Body of pancreas (tissue), 4 donors: ENCODE measurements at regions not wholly inside any gene's neighbourhood (a gene's known extent, or its start where the extent isn't known, plus 50 kb on each side); places are given as distances from the start of the nearest gene placed in this dataset.
A peak's percentile ranks its signal among the peaks of the same experiment; 100 is the strongest.

Experiments
- ATAC-seq: fragments of 150-250 bp; one replicate; pipeline ENCODE4 v1.9.1; 2016
- DNase-seq, 4 donors: peaks; one replicate each; pipeline ENCODE4 v3.0.0-alpha.2; 2019
- H3K27ac ChIP-seq, 4 donors: fragments of 200-600 bp; sonication (generic); 1 replicate in 3 of 4; 2 replicates in 1 of 4; pipeline versions ENCODE4 v1.5.1 to v1.6.1; 2016 to 2019; ENCODE audit warnings: mild to moderate bottlenecking in 1 of 4, mixed read lengths in 1 of 4, moderate library complexity in 1 of 4
- H3K27me3 ChIP-seq, 2 donors: fragments of 200-600 bp; sonication (generic); one replicate each; pipeline ENCODE4 v1.6.0; 2016; ENCODE audit warnings: mild to moderate bottlenecking in 1 of 2
- H3K36me3 ChIP-seq, 2 donors: fragments of 200-600 bp; sonication (generic); replicated peaks in 1 of 2; 2 replicates each; pipeline ENCODE4 v1.5.1; 2016; ENCODE audit warnings: low read depth in 2 of 2; ENCODE audit not compliant: insufficient read depth in 1 of 2
- H3K4me1 ChIP-seq: fragments of 200-600 bp; sonication (generic); one replicate; pipeline ENCODE4 v1.6.0; 2016
- H3K4me3 ChIP-seq, 2 donors: fragments of 200-600 bp; sonication (generic); 1 replicate in 1 of 2; 2 replicates in 1 of 2; pipeline ENCODE4 v1.5.1; 2016 to 2019
- H3K9me3 ChIP-seq, 3 donors: fragments of 200-600 bp; sonication (generic); 1 replicate in 2 of 3; 2 replicates in 1 of 3; pipeline ENCODE4 v1.5.1; 2016
- CTCF ChIP-seq, 7 experiments: fragments of 450-650 bp in 4 of 7; fragments of 200-600 bp in 3 of 7; sonication (generic) in 3 of 7; IDR thresholded peaks; one replicate each; pipeline ENCODE4 v1.5.1; 2016 to 2019; ENCODE audit warnings: antibody characterized with exemption in 7 of 7
- POLR2A ChIP-seq, 3 donors: fragments of 450-650 bp; IDR thresholded peaks; one replicate each; pipeline ENCODE4 v1.6.1; 2016; ENCODE audit warnings: antibody characterized with exemption in 3 of 3, mild to moderate bottlenecking in 2 of 3
- WGBS, 2 donors: methylation state at CpG; one replicate each; pipeline ENCODE4 v1.1.5; 2017; 5-methylcytosine and 5-hydroxymethylcytosine counted together
- intact Hi-C: fragments of 100-400 bp; cut with DNase I; formaldehyde crosslinking; loops from one replicate; pipeline ENCODE4 v1.15.1; 2023

GRCh38 chr3:157097198-157097597, 62.7 kb downstream of the CCNL1 start:
- 36 to 48% methylated on average over 6 of the region's 6 CpGs for WGBS, 2 donors
- TF ChIP-seq POLR2A (IDR thresholded peaks at IDR 0.05): peak in 1 of 3 donors; percentile 19
- TF ChIP-seq CTCF (IDR thresholded peaks at IDR 0.05): no peak
- ATAC-seq (peak; percentile 84), DNase-seq (peak; percentile 36 to 68 (median 56))
- no peaks in the 10 kb centered on the region for H3K36me3 ChIP-seq
- intact Hi-C loops: no loop called here
- no peak overlapping the region for H3K4me3 ChIP-seq
- peak overlapping the region in 2 of 4 donors; percentile 31 to 46 for H3K27ac ChIP-seq
- H3K9me3 ChIP-seq: no peaks in the 10 kb centered on the region
- peaks cover 24% of the 10 kb centered on the region for H3K4me1 ChIP-seq
- H3K27me3 ChIP-seq: no peaks in the 10 kb centered on the region

- TF ChIP-seq POLR2A (IDR thresholded peaks at IDR 0.05): no peak
- TF ChIP-seq CTCF (IDR thresholded peaks at IDR 0.05): no peak
- intact Hi-C loops: no loop called here
- ATAC-seq (no peak), DNase-seq (no peak)
- no peak overlapping the region for H3K4me3 ChIP-seq
- peaks cover 24% of the 10 kb centered on the region for H3K4me1 ChIP-seq
- no peaks in the 10 kb centered on the region for H3K27me3 ChIP-seq
- no peaks in the 10 kb centered on the region for H3K36me3 ChIP-seq
- H3K9me3 ChIP-seq: no peaks in the 10 kb centered on the region
- 68 to 82% methylated on average over 5 of the region's 5 CpGs for WGBS, 2 donors
- peak overlapping the region in 1 of 4 donors; percentile 46 for H3K27ac ChIP-seq
Measured at GRCh38 chr3:157096328-157096727, 63.6 kb downstream of the CCNL1 start.
